HepG2 (cell line): ENCODE measurements at regions not wholly inside any gene's neighbourhood (a gene's known extent, or its start where the extent isn't known, plus 50 kb on each side); places are given as distances from the start of the nearest gene placed in this dataset.

Source experiments
- ATAC-seq: fragments of 200-7000 bp; cut with Tn5 transposase; 3 replicates; pipeline ENCODE4 v1.9.1; 2020; ENCODE audit warnings: mild to moderate bottlenecking, moderate library complexity
- BruUV-seq: library from RNA; stranded (reverse); fragments of 400-500 nt; replicated peaks from 2 replicates; lab custom pipeline; 2021; lab: Mats Ljungman, UMichigan
- CTCF ChIA-PET: fragments of 300-600 bp; formaldehyde crosslinking; extraction: SDS; loops from one replicate; lab custom pipeline; 2021; ENCODE audit warnings: low total read pairs, inconsistent platforms, low intra/inter-chr PET ratio; lab: Yijun Ruan, JAX
- POLR2A ChIA-PET: fragments of 350-600 bp; sonication (Branson Sonifier 250); formaldehyde crosslinking; loops from one replicate; lab custom pipeline; 2020; ENCODE audit warnings: antibody characterized with exemption, inconsistent platforms; lab: Yijun Ruan, JAX
- DNase-seq: peaks from one replicate; pipeline ENCODE4 v3.0.0-alpha.2; 2015; ENCODE audit warnings: low spot score
- FAIRE-seq: peaks from 3 replicates; lab custom pipeline; 2011; peaks lifted over from hg19 to GRCh38; lab: Jason Lieb, UNC
- H2AFZ ChIP-seq: one replicate; pipeline ENCODE4 v1.6.1; 2011; ENCODE audit warnings: low read length, inconsistent platforms
- H3K27ac ChIP-seq: fragments of 300-600 bp; 3 replicates; pipeline ENCODE4 v1.8.0; 2011; ENCODE audit warnings: mixed run types, mild to moderate bottlenecking, mixed read lengths, low read length, inconsistent platforms; ENCODE audit not compliant: insufficient read depth; ENCODE audit errors: extremely low read length
- H3K27me3 ChIP-seq, 2 experiments: fragments of 200-600 bp in 1 of 2; 2 replicates in 1 of 2; 3 replicates in 1 of 2; pipeline versions ENCODE4 v1.6.0 to v1.8.0; 2011; ENCODE audit warnings: low read length in 2 of 2, mild to moderate bottlenecking in 2 of 2, moderate library complexity in 2 of 2, inconsistent platforms in 1 of 2; ENCODE audit not compliant: insufficient read depth in 2 of 2, control insufficient read depth in 1 of 2
- H3K36me3 ChIP-seq, 2 experiments: fragments of 200-600 bp in 1 of 2; replicated peaks in 1 of 2; 2 replicates in 1 of 2; 3 replicates in 1 of 2; pipeline versions ENCODE4 v1.5.1 to v1.8.0; 2011; ENCODE audit warnings: low read length in 2 of 2, inconsistent platforms in 1 of 2; ENCODE audit not compliant: insufficient read depth in 2 of 2, control insufficient read depth in 1 of 2
- H3K4me1 ChIP-seq: 2 replicates; pipeline ENCODE4 v1.5.1; 2012; ENCODE audit warnings: low read length, inconsistent platforms; ENCODE audit not compliant: insufficient read depth
- H3K4me2 ChIP-seq: 2 replicates; pipeline ENCODE4 v1.6.0; 2011; ENCODE audit warnings: low read depth, low read length, inconsistent platforms
- H3K4me3 ChIP-seq, 3 experiments: fragments of 200-600 bp in 1 of 3; sonication (generic), shearing (Covaris generic) in 1 of 3; replicated peaks in 1 of 3; 2 replicates each; pipeline ENCODE4 v1.5.1; 2011 to 2016; ENCODE audit warnings: low read length in 3 of 3, inconsistent platforms in 2 of 3, low read depth in 2 of 3, mild to moderate bottlenecking in 2 of 3, control low read depth in 1 of 3, mixed read lengths in 1 of 3; ENCODE audit not compliant: insufficient read depth in 1 of 3
- H3K79me2 ChIP-seq: one replicate; pipeline ENCODE4 v1.6.1; 2011; ENCODE audit warnings: low read length, inconsistent platforms; ENCODE audit not compliant: insufficient read depth
- H3K9ac ChIP-seq: 2 replicates; pipeline ENCODE4 v1.6.0; 2011; ENCODE audit warnings: mild to moderate bottlenecking, low read depth, low read length, inconsistent platforms; ENCODE audit not compliant: insufficient read depth
- H3K9me3 ChIP-seq: 2 replicates; pipeline ENCODE4 v1.5.1; 2012; ENCODE audit warnings: mild to moderate bottlenecking, low read length
- H4K20me1 ChIP-seq: 2 replicates; pipeline ENCODE4 v1.6.0; 2011; ENCODE audit warnings: inconsistent platforms, mild to moderate bottlenecking, low read length, moderate library complexity; ENCODE audit not compliant: insufficient read depth
- ARID2 ChIP-seq: sonication (generic); formaldehyde crosslinking; IDR thresholded peaks from 2 replicates; pipeline ENCODE4 v1.8.1; 2022; ENCODE audit warnings: mild to moderate bottlenecking, missing genetic modification reagents, borderline replicate concordance
- CCDC6 ChIP-seq: sonication (generic); formaldehyde crosslinking; IDR thresholded peaks from 2 replicates; pipeline ENCODE4 v1.8.1; 2022; ENCODE audit warnings: mild to moderate bottlenecking, missing genetic modification reagents, moderate library complexity
- FOXK2 ChIP-seq: fragments of 450-650 bp; IDR thresholded peaks from 2 replicates; pipeline ENCODE4 v1.6.1; 2016
- HDAC2 ChIP-seq: sonication (generic); formaldehyde crosslinking; IDR thresholded peaks from 2 replicates; pipeline ENCODE4 v1.4.0; 2020; ENCODE audit warnings: missing genetic modification reagents
- IKZF1 ChIP-seq: fragments of 450-650 bp; IDR thresholded peaks from 2 replicates; pipeline ENCODE4 v1.7.1; 2016
- KMT2B ChIP-seq: IDR thresholded peaks from 2 replicates; pipeline ENCODE4 v1.6.1; 2016; ENCODE audit warnings: missing genetic modification reagents, missing compliant biosample characterization
- NCOR1 ChIP-seq: fragments of 200-600 bp; sonication (generic); IDR thresholded peaks from 2 replicates; pipeline ENCODE4 v1.7.0; 2017; ENCODE audit warnings: antibody characterized with exemption, low read length, borderline replicate concordance
- ZNF143 ChIP-seq: sonication (generic); formaldehyde crosslinking; IDR thresholded peaks from 2 replicates; pipeline ENCODE4 v1.4.0; 2020; ENCODE audit warnings: missing genetic modification reagents
- ZNF296 ChIP-seq: sonication (generic); formaldehyde crosslinking; conservative IDR thresholded peaks from 2 replicates; pipeline ENCODE4 v1.5.0; 2020; ENCODE audit warnings: mild to moderate bottlenecking, missing genetic modification reagents
- ZNF441 ChIP-seq: sonication (generic); formaldehyde crosslinking; IDR thresholded peaks from 2 replicates; pipeline ENCODE4 v1.7.0; 2021; ENCODE audit warnings: missing genetic modification reagents, borderline replicate concordance
- ZNF614 ChIP-seq: IDR thresholded peaks from 2 replicates; pipeline ENCODE4 v1.6.1; 2018; ENCODE audit warnings: missing biosample characterization, missing genetic modification reagents, inconsistent platforms, borderline replicate concordance
- ZNF644 ChIP-seq: IDR thresholded peaks from 2 replicates; pipeline ENCODE4 v1.6.1; 2016; ENCODE audit warnings: low read depth
- WGBS: methylation state at CpG from one replicate; pipeline ENCODE4 v1.1.6; 2017; ENCODE audit warnings: low lambda C conversion rate; 5-methylcytosine and 5-hydroxymethylcytosine counted together
- in situ Hi-C: cut with HindIII; loops from 2 replicates; pipeline ENCODE4 v1.10.0; 2017; ENCODE audit warnings: low pct_unique_long_range_greater_than_20kb; ENCODE audit not compliant: extremely low pct_ligation_motif_present
- intact Hi-C: fragments of 100-400 bp; cut with micrococcal nuclease; formaldehyde crosslinking; loops from one replicate; pipeline ENCODE4 v1.10.0; 2022; ENCODE audit not compliant: unreplicated experiment
- TF ChIP-seq, protein P1 (sequence below): sonication (generic); formaldehyde crosslinking; IDR thresholded peaks from 2 replicates; pipeline ENCODE4 v1.8.0; 2022; ENCODE audit warnings: missing genetic modification reagents, mild to moderate bottlenecking, moderate library complexity, borderline replicate concordance
- TF ChIP-seq, protein P2 (sequence below): sonication (generic); formaldehyde crosslinking; IDR thresholded peaks from 2 replicates; pipeline ENCODE4 v1.4.0; 2020; ENCODE audit warnings: missing genetic modification reagents
- TF ChIP-seq, protein P3 (sequence below), 2 experiments: sonication (generic) in 1 of 2; formaldehyde crosslinking in 1 of 2; IDR thresholded peaks; 2 replicates each; pipeline versions ENCODE4 v1.5.1 to v1.6.1; 2011 to 2020; ENCODE audit warnings: borderline replicate concordance in 1 of 2, low read depth in 1 of 2, low read length in 1 of 2, mild to moderate bottlenecking in 1 of 2, missing genetic modification reagents in 1 of 2, moderate library complexity in 1 of 2
- TF ChIP-seq, protein P4 (sequence below): sonication (generic); formaldehyde crosslinking; IDR thresholded peaks from 2 replicates; pipeline ENCODE4 v1.8.1; 2023; ENCODE audit warnings: mild to moderate bottlenecking, missing genetic modification reagents

DNA sequence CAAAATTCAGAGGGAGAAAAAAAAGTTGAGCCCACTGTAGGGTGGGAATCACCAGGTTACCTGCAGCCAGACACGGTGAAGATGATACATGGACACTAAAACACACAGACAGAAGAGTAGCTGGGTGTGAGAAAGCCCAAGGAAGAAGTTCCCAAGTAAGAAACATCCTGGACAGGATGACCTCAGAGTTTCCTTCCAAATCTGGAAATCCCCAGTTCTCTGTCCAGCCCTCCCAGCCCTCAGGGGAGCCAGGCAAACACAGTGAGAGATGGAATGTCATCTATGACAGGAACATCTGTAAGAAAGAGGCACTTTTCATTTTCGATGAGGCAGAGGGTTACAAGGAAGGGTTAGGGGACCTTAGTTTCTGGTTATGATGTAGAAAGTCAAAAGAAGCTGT lies 125.1 kb upstream of the LYZL1 start:
- ChIA-PET CTCF (no interaction called here), POLR2A (no interaction called here)
- intact Hi-C loops, result no loop called here
- no peak for FAIRE-seq
- H3K79me2 ChIP-seq, result no peaks in the 10 kb centered on the region
- no peak overlapping the region for H3K27ac ChIP-seq
- H3K27me3 ChIP-seq, result peaks cover 0 to 4% of the 10 kb centered on the region in 2 experiments; a peak in 1 of 5 replicates
- WGBS, result 6% methylated on average over 2 of the region's 2 CpGs
- no peak for ATAC-seq
- no peak overlapping the region for H3K9ac ChIP-seq
- no peak overlapping the region for H3K4me2 ChIP-seq
- in situ Hi-C loops, result no loop called here
- no peaks in the 10 kb centered on the region for H4K20me1 ChIP-seq
- no peak for TF ChIP-seq ZNF296 (CRISPR knock-in tag)
- TF ChIP-seq, protein P1, sequence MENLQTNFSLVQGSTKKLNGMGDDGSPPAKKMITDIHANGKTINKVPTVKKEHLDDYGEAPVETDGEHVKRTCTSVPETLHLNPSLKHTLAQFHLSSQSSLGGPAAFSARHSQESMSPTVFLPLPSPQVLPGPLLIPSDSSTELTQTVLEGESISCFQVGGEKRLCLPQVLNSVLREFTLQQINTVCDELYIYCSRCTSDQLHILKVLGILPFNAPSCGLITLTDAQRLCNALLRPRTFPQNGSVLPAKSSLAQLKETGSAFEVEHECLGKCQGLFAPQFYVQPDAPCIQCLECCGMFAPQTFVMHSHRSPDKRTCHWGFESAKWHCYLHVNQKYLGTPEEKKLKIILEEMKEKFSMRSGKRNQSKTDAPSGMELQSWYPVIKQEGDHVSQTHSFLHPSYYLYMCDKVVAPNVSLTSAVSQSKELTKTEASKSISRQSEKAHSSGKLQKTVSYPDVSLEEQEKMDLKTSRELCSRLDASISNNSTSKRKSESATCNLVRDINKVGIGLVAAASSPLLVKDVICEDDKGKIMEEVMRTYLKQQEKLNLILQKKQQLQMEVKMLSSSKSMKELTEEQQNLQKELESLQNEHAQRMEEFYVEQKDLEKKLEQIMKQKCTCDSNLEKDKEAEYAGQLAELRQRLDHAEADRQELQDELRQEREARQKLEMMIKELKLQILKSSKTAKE (CRISPR knock-in tag), result no peak
- no peak for TF ChIP-seq ZNF644
- TF ChIP-seq IKZF1, result no peak
- no peak for TF ChIP-seq FOXK2
- TF ChIP-seq HDAC2 (CRISPR knock-in tag), result no peak
- no peak for TF ChIP-seq ZNF441
- TF ChIP-seq ARID2 (CRISPR knock-in tag), result no peak
- TF ChIP-seq, protein P2, sequence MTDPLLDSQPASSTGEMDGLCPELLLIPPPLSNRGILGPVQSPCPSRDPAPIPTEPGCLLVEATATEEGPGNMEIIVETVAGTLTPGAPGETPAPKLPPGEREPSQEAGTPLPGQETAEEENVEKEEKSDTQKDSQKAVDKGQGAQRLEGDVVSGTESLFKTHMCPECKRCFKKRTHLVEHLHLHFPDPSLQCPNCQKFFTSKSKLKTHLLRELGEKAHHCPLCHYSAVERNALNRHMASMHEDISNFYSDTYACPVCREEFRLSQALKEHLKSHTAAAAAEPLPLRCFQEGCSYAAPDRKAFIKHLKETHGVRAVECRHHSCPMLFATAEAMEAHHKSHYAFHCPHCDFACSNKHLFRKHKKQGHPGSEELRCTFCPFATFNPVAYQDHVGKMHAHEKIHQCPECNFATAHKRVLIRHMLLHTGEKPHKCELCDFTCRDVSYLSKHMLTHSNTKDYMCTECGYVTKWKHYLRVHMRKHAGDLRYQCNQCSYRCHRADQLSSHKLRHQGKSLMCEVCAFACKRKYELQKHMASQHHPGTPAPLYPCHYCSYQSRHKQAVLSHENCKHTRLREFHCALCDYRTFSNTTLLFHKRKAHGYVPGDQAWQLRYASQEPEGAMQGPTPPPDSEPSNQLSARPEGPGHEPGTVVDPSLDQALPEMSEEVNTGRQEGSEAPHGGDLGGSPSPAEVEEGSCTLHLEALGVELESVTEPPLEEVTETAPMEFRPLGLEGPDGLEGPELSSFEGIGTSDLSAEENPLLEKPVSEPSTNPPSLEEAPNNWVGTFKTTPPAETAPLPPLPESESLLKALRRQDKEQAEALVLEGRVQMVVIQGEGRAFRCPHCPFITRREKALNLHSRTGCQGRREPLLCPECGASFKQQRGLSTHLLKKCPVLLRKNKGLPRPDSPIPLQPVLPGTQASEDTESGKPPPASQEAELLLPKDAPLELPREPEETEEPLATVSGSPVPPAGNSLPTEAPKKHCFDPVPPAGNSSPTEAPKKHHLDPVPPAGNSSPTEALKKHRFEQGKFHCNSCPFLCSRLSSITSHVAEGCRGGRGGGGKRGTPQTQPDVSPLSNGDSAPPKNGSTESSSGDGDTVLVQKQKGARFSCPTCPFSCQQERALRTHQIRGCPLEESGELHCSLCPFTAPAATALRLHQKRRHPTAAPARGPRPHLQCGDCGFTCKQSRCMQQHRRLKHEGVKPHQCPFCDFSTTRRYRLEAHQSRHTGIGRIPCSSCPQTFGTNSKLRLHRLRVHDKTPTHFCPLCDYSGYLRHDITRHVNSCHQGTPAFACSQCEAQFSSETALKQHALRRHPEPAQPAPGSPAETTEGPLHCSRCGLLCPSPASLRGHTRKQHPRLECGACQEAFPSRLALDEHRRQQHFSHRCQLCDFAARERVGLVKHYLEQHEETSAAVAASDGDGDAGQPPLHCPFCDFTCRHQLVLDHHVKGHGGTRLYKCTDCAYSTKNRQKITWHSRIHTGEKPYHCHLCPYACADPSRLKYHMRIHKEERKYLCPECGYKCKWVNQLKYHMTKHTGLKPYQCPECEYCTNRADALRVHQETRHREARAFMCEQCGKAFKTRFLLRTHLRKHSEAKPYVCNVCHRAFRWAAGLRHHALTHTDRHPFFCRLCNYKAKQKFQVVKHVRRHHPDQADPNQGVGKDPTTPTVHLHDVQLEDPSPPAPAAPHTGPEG (CRISPR knock-in tag), result no peak
- TF ChIP-seq NCOR1, result no peak
- no peak for TF ChIP-seq KMT2B
- no peak for TF ChIP-seq ZNF143 (CRISPR knock-in tag)
- no peak for TF ChIP-seq ZNF614 (CRISPR knock-in tag)
- TF ChIP-seq, protein P3, sequence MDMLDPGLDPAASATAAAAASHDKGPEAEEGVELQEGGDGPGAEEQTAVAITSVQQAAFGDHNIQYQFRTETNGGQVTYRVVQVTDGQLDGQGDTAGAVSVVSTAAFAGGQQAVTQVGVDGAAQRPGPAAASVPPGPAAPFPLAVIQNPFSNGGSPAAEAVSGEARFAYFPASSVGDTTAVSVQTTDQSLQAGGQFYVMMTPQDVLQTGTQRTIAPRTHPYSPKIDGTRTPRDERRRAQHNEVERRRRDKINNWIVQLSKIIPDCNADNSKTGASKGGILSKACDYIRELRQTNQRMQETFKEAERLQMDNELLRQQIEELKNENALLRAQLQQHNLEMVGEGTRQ (IDR thresholded peaks at IDR 0.05; ENCODE audit: low read depth, low read length), result no peak
- TF ChIP-seq, protein P3 (CRISPR knock-in tag; IDR thresholded peaks at IDR 0.05; ENCODE audit: borderline replicate concordance), result no peak
- TF ChIP-seq, protein P4, sequence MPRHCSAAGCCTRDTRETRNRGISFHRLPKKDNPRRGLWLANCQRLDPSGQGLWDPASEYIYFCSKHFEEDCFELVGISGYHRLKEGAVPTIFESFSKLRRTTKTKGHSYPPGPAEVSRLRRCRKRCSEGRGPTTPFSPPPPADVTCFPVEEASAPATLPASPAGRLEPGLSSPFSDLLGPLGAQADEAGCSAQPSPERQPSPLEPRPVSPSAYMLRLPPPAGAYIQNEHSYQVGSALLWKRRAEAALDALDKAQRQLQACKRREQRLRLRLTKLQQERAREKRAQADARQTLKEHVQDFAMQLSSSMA, result no peak
- no peak for TF ChIP-seq CCDC6 (CRISPR knock-in tag)
- DNase-seq, result no peak
- H2AFZ ChIP-seq, result no peak overlapping the region
- no peaks in the 10 kb centered on the region; the same call in 1 of the 2 replicates for H3K9me3 ChIP-seq
- H3K36me3 ChIP-seq, result no peaks in the 10 kb centered on the region
- H3K4me3 ChIP-seq, result no peak overlapping the region
- no TSS peak for BruUV-seq
- no peaks in the 10 kb centered on the region for H3K4me1 ChIP-seq
